ENCODE measurements at regions not wholly inside any gene's neighbourhood (a gene's known extent, or its start where the extent isn't known, plus 50 kb on each side); places are given as distances from the start of the nearest gene placed in this dataset.

DNA sequence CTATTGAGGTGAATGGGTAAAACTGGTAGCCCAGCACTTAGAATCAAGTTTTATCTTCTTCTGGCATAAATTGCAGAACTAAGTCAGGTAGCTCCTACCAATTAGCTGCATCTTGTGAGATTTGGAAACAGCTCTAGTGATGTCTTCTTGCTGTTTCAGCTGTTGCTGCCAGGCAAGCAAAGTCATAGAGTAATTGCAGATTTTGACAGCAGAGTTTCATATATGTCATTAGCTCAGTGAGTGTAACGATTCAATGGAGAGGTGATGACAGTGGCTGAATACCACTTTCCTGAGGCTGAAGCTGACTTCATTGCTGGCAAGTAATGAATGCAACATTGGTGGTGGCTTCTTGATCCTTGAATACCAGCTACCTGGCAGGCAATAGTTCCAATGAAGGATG, 1109.7 kb upstream of the CDH18 start:
- TF ChIP-seq, protein P1, sequence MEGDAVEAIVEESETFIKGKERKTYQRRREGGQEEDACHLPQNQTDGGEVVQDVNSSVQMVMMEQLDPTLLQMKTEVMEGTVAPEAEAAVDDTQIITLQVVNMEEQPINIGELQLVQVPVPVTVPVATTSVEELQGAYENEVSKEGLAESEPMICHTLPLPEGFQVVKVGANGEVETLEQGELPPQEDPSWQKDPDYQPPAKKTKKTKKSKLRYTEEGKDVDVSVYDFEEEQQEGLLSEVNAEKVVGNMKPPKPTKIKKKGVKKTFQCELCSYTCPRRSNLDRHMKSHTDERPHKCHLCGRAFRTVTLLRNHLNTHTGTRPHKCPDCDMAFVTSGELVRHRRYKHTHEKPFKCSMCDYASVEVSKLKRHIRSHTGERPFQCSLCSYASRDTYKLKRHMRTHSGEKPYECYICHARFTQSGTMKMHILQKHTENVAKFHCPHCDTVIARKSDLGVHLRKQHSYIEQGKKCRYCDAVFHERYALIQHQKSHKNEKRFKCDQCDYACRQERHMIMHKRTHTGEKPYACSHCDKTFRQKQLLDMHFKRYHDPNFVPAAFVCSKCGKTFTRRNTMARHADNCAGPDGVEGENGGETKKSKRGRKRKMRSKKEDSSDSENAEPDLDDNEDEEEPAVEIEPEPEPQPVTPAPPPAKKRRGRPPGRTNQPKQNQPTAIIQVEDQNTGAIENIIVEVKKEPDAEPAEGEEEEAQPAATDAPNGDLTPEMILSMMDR (IDR thresholded peaks at IDR 0.05 in 4 of 5, conservative IDR thresholded peaks at IDR 0.05 in 1 of 5), result no peak
- no peak for TF ChIP-seq POLR2A (IDR thresholded peaks at IDR 0.05)
